EL (cell line): ENCODE measurements at regions not wholly inside any gene's neighbourhood (a gene's known extent, or its start where the extent isn't known, plus 50 kb on each side); places are given as distances from the start of the nearest gene placed in this dataset.

Experiments
- DNase-seq: peaks from one replicate; pipeline ENCODE4 v3.0.0-alpha.2; 2016

- no peak for DNase-seq
These were observed 51.5 kb downstream of the IRAG1 start for GRCh38 chr11:10641912-10642697.

GRCh38 chr11:10641177-10641911 lies 52.2 kb downstream of the IRAG1 start:
- DNase-seq: no peak

- DNase-seq: no peak
These were observed 53.2 kb downstream of the IRAG1 start for GRCh38 chr11:10640308-10640707.

- DNase-seq: no peak
These were observed 54.2 kb downstream of the IRAG1 start for GRCh38 chr11:10639350-10639749.

GRCh38 chr11:10638316-10638925 lies 55.1 kb downstream of the IRAG1 start:
- DNase-seq: no peak

GRCh38 chr11:10637731-10638151 lies 55.8 kb downstream of the IRAG1 start:
- no peak for DNase-seq

- no peak for DNase-seq
These were observed 59.1 kb downstream of the IRAG1 start for GRCh38 chr11:10634407-10634806.

- no peak for DNase-seq
These were observed 60.3 kb downstream of the IRAG1 start for GRCh38 chr11:10633261-10633660.

- DNase-seq: no peak
These were observed 61.1 kb downstream of the IRAG1 start for GRCh38 chr11:10632483-10632882.

- DNase-seq: no peak
These were observed 61.8 kb downstream of the IRAG1 start for GRCh38 chr11:10631761-10632160.

GRCh38 chr11:10629411-10630002 lies 61.0 kb upstream of the LYVE1 start:
- DNase-seq: no peak

GRCh38 chr11:10628508-10629236 lies 60.2 kb upstream of the LYVE1 start:
- DNase-seq: no peak

GRCh38 chr11:10627816-10628215 lies 59.4 kb upstream of the LYVE1 start:
- no peak for DNase-seq

- no peak for DNase-seq
These were observed 58.8 kb upstream of the LYVE1 start for GRCh38 chr11:10627291-10627690.

- DNase-seq: no peak
These were observed 57.5 kb upstream of the LYVE1 start for GRCh38 chr11:10625982-10626311.

GRCh38 chr11:10625281-10625981 lies 57.0 kb upstream of the LYVE1 start:
- DNase-seq: no peak

GRCh38 chr11:10623797-10624761 lies 55.6 kb upstream of the LYVE1 start:
- peak; percentile 52 for DNase-seq

- no peak for DNase-seq
These were observed 54.7 kb upstream of the LYVE1 start for GRCh38 chr11:10622957-10623791.

- no peak for DNase-seq
These were observed 53.6 kb upstream of the LYVE1 start for GRCh38 chr11:10622108-10622507.

- DNase-seq: no peak
These were observed 50.7 kb upstream of the LYVE1 start for GRCh38 chr11:10619131-10619680.
